Cardiac fibroblast (primary cell): ENCODE measurements at regions not wholly inside any gene's neighbourhood (a gene's known extent, or its start where the extent isn't known, plus 50 kb on each side); places are given as distances from the start of the nearest gene placed in this dataset.
A peak's percentile ranks its signal among the peaks of the same experiment; 100 is the strongest.

Experiments
- DNase-seq, 2 donors: peaks; one replicate each; pipeline versions ENCODE4 v3.0.0 to v3.0.0-alpha.2; 2010; ENCODE audit warnings: low read depth in 2 of 2
- H3K4me3 ChIP-seq, 2 donors: replicated peaks in 1 of 2; 1 replicate in 1 of 2; 2 replicates in 1 of 2; pipeline ENCODE4 v1.5.1; 2011; ENCODE audit warnings: low read depth in 2 of 2, low read length in 2 of 2, mild to moderate bottlenecking in 2 of 2, moderate library complexity in 1 of 2
- CTCF ChIP-seq: IDR thresholded peaks from one replicate; pipeline ENCODE4 v1.5.1; 2011; ENCODE audit warnings: low read depth, mild to moderate bottlenecking, low read length, inconsistent platforms

DNA sequence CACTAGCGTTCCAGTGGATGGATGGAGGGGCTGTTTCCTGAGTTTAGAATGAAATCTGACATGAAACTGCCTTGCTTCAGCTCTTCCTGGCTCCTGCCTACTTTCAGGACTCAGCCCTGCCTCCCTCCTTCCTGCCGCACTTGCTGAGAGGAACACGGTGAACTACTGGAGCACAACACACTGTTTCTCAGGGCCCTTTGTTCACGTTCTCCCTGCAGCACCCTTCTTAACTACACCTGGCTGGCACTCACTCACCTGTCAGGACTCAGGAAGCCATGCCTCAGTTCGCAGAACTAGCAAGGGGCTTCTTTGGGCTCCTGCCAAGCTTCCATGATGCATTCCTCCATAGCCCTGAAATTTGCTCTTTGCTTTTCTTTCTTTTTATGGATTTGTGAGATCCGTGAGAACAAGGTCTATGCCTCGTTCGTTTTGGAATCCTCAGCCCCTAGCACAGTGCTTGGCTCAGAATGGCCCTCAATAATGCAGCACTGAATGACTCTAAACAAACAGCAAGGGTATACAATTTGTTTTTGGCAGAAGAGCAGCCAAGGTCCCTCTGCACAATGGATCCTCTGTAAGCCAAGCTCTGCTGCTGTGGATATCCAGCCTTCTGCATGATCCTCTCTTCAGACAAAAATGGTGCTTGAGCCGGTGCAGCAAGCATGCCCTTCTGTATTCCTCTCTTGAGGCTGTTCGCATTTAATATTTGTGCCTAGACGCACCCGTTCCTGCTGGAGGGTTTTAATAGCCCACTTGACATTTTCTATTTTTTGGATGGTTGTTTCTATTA, 357.0 kb downstream of the TSN start:
- no peak for TF ChIP-seq CTCF
- DNase-seq, result no peak
- H3K4me3 ChIP-seq, result no peak overlapping the region

DNA sequence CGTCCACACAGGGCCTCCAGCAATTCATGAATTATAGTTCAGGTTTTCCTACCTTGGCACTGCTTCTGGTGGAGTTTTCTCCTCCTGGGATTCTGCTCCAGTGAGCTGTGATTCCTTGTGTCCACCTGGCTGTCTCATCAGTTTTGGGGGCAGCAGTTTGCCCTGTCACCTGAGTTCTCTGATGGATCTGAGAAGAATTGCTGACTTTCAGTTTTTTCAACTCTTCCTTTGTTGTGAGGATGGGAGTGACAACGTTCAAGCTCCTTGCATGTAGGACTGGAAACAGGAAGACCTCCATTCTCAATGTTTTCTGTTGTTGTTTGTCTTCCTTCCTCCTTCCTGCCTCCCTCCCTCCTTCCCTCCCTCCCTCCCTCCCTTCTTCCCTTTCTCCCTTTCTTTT, 359.0 kb downstream of the TSN start:
- no peak for TF ChIP-seq CTCF
- DNase-seq, result no peak
- no peak overlapping the region for H3K4me3 ChIP-seq

DNA sequence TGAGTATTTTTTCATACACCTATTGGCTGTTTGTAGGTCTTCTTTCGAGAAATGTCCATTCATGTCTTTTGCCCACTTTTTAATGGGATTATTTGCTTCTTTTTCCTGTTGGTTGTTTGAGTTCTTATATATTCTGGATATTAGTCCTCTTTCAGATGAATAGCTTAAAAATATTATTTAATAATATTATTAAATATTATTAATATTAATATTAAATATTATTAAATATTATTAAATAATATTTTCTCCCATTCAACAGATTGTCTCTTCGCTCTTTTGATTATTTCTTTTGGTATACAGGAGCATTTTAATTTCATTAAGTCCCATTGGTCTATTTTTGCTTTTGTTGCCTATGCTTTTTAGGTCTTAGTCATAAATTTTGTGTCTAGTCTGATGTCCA, 361.9 kb downstream of the TSN start:
- no peak for TF ChIP-seq CTCF
- H3K4me3 ChIP-seq, result no peak overlapping the region
- no peak for DNase-seq

DNA sequence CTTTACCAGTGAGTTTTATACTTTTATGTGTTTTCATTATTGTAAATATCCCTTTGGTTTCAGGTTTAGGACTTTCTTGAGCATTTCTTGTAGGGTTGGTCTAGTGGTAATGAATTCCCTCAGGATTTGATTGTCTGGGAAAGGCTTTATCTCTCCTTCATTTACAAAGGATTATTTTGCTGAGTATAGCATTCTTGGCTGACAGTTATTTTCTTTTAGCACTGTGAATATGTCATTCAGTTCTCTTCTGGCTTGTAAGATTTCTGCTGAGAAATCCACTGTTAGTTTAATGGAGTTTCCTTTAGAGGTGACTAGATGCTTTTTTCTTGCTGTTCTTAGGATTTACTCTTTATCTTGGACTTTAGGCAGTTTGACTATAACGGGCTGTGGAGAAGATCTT, 373.9 kb downstream of the TSN start:
- no peak for DNase-seq
- no peak for TF ChIP-seq CTCF
- H3K4me3 ChIP-seq, result no peak overlapping the region

GRCh38 chr2:122132147-122132691, 376.8 kb downstream of the TSN start:
- peak; percentile 23 to 89 for DNase-seq
- no peak for TF ChIP-seq CTCF

GRCh38 chr2:122135021-122135937, 379.8 kb downstream of the TSN start:
- DNase-seq, result no peak
- no peak for TF ChIP-seq CTCF
- no peak overlapping the region for H3K4me3 ChIP-seq

More at GRCh38 chr2:122132147-122132691, 376.8 kb downstream of the TSN start:
- H3K4me3 ChIP-seq, result no peak overlapping the region
